GM21447 (cell line): ENCODE measurements at regions not wholly inside any gene's neighbourhood (a gene's known extent, or its start where the extent isn't known, plus 50 kb on each side); places are given as distances from the start of the nearest gene placed in this dataset.
"Not testable (repeated sequence)": the region's sequence is repeated elsewhere in the genome, so short reads cannot be mapped to it uniquely, and the experiment has no call there.

Experiments
- ATAC-seq: cut with Tn5 transposase; IDR thresholded peaks from one replicate; pipeline ENCODE4 v1.9.1; 2021; ENCODE audit not compliant: unreplicated experiment

DNA sequence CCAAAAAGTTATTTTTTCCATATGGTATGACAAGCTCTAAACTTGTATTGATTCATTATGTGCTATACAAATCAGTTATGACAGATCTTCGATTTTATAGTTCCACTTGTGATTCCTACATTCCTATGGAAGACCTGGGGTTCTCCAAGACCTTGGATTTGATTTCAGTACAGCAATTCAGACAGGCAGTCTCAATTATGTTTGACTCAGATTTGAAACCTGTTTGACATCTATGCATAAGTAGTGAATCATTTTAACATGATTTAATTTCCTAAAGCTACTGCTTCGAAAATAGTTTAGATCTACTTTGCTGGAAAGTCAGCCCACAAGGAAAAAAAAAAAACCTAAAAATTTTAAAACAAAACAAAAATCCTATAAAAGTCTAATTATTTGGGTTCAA lies 820.4 kb downstream of the LUZP2 start:
- ATAC-seq: no peak

- no peak for ATAC-seq
Observed at GRCh38 chr11:25319127-25319526, 822.3 kb downstream of the LUZP2 start.

DNA sequence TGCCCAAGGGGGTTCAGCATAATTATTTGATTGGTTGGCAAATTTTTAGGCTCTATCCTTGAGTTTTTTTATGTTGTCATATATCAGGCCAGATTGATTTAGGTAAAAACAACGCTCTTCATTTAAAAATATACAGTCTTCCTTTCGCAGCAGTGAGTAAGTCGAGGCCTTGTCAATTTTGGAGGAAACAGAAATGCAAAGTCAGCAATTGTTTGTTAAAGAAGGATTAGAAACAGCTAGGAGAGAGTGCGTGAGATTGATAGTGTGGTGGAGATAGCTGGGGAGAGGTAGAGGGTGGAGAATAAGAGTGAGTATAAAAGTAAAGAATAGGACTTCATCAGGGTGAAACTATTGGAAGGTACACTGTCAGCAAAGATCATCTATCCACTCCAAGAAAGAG lies 830.8 kb downstream of the LUZP2 start:
- no peak for ATAC-seq

DNA sequence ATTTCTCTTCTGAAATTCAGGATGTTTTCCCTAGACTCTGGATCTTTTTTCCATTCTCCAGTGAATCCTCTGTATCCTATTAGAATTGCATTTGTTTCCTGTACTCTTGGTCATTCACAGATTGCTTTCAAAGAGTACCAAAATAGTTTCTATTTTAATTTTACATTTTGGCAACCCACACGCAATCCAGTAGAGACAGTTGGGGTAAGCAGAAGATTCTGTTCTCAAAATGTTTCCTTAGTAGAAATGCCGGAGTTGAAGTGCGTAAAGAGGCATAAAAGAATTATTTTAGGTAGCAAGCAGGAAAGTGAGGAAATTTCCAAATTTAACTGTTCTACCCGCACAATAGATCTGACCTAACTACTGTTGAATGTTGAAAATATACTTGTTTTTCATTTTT lies 842.4 kb downstream of the LUZP2 start:
- ATAC-seq: no peak

GRCh38 chr11:25349537-25349936 lies 852.7 kb downstream of the LUZP2 start:
- ATAC-seq: no peak

- no peak for ATAC-seq
Observed at GRCh38 chr11:25350899-25351803, 854.3 kb downstream of the LUZP2 start.

DNA sequence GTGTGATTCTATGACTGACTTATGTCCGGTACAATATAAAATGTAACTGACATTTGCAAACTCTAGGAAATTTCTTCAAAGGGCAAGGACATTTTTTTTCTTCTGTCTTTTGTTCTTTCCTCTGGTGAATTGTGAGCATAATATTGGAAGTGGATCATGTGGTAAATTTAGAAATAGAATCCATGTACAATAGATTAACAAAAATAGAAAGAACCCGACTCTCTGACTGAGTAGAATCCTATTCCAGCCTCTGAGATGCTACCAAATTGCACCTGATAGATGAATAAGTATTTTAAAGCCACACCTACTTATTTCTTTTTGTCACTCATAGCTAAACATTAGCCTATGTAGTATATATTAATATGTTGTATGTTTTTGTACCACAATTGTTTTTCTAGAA lies 860.3 kb downstream of the LUZP2 start:
- ATAC-seq: no peak

DNA sequence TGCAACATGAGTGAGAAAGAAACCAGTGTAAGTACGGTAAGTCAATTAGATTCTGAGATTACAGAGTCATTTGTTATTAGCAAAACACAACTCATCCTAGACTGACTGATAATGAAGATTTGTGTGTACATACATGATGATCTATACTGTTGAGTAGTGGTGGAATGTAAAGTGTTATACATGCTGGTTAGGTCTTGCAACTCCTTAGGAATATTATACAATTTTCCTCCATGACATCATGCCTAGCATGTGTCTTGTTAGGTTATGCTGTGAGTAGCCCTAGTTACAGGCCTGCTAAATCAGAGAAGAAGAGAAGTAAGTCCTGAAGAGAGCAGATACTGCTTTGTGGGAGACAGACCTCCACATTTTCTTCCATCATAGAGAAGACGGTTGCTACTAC lies 880.6 kb downstream of the LUZP2 start:
- ATAC-seq: no peak

GRCh38 chr11:25396847-25397246 lies 900.0 kb downstream of the LUZP2 start:
- ATAC-seq: no peak

DNA sequence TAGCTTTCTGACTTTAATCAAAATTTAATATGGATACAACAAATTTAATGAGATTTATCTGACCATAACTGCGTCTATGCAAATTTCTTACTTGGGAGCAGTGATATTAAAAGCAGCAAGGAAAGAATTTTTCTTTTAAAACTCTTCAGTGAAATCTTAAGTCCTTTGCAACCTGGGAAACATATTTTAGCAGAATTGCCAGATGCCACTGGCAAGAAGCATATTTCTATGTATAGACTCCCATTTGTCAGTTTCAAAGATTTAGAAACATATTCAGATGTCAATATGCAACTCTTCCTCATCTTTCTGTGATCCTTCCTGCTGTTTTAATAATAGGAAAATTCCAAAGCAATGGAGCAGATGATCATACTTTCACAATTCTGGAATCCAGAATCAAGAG lies 911.3 kb downstream of the LUZP2 start:
- no peak for ATAC-seq

DNA sequence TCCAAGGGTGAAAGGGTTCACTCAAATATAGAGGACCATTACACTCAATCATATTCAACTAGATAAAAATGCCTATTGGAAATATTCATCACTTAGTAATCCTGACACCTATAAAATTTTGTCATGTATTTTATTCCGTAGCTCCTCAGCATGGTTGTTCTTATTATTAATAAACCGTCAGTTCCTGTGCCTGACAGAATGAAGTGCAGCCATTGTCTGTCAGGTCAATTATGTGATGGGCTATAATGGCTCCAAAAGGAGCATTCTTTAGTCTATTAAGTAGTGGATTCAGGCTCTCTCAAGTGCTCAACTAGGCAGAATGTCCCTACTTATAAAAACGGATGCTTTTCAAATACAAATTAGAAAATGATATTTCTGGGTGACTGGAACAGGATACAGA lies 916.1 kb upstream of the ANO3 start:
- ATAC-seq: no peak

DNA sequence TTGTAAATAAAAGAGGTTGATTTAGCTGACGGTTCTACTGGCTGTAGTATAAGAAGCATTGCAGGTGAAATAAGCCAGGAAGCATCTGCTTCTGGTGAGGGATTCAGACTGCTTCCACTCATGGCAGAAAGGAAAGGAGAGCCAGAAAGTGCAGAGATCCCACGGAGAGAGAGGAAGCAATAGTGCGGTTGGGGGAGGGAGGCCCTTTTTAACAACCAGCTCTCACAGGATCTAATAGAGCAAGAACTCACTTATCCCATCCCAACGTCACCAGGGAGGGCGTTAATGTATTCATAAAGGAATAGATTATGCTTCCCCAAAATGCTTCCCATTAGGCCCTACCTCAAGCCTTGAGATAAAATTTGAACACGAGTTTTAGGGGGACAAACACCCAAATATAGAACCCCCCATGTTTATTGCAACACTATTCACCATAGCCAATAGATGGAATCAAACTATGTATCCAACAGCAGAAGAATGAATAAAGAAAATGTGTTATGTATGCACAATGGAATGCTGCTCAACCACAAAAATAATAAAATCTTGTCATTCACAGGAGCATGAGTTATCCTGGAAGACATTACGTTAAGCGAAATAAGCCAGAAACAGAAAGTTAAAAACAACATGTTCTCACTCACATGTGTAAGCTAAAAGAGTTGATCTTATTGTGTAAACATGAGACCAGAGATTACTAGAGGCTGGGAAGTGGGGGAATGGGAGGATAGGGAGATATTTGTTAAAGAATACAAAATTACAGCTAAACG lies 908.3 kb upstream of the ANO3 start:
- ATAC-seq: no peak

DNA sequence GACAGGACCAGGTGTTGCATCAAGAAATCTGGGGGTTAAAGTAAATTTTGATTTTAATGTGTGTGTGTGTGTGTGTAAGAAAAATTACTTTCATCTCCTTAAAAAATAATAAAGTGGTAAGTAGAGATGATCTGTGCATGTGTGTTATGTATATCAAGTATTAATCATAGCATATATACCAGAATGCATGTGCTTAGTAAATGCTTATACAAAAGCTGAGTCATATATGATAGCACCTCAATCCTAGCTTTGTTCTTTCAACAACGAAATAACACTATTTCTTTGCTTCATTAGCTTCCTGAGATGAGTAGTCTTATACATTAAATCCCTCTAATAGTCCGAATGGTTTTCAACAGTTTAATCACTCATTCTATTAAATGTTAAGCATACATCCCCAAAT lies 899.6 kb upstream of the ANO3 start:
- ATAC-seq: no peak

- no peak for ATAC-seq
Observed at GRCh38 chr11:25435197-25435596, 896.7 kb upstream of the ANO3 start.

DNA sequence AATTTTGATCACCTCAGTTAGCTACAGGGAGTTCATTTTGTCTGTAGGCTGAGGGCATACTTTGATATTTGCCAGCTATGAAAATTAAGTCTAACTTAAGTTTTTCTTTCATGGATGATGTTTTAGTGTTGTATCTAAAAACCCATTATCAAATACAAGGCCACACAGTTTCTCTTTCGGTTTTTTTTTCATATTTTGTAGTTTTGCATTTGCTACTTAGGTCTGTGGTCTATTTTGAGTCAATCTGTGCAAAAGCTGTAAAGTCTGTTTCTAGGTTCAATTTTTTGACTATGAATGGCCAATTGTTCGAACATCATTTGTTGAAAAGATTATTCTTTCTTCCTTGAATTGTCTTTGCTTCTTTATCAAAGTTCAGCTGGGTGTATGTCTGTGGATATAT lies 895.6 kb upstream of the ANO3 start:
- ATAC-seq: no peak

DNA sequence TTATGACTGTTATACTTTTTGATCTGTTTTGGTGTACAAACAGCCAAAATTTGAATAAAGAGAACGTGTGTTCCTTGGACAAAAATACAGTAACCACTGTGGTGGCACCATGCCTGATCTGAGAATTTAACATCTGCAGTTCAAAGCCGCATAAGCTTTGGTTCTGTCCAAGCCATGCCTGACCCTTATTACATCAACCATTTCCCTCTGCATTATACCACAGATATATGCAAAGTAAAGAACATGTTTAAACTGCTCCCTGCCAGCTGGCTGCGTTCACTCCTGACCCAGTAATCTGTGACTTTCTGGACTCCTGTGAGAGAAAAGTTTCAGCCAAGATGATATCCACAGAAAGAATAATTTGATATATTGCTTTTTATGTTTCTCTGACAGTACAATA lies 890.5 kb upstream of the ANO3 start:
- no peak for ATAC-seq

- no peak for ATAC-seq
Observed at GRCh38 chr11:25449091-25449490, 882.8 kb upstream of the ANO3 start.

DNA sequence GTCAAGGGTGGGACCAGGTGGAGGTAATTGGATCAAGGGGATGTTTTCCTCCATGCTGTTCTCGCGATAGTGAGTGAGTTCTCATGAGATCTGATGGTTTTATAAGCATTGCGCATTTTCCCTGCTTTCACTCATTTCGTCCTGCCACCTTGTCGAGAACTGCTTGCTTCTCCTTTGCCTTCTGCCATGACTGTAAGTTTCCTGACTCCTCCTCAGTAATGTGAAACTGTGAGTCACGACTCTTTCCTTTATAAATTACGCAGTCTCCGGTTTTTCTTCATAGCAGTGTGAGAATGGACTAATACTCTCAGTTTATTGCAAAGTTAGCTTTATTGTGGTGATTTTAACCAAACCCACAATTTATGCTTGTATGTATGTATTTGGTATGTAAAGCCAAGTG lies 878.5 kb upstream of the ANO3 start:
- ATAC-seq: no peak

- no peak for ATAC-seq
Observed at GRCh38 chr11:25456211-25456610, 875.7 kb upstream of the ANO3 start.

- no peak for ATAC-seq
Observed at GRCh38 chr11:25483915-25484635, 847.9 kb upstream of the ANO3 start.

DNA sequence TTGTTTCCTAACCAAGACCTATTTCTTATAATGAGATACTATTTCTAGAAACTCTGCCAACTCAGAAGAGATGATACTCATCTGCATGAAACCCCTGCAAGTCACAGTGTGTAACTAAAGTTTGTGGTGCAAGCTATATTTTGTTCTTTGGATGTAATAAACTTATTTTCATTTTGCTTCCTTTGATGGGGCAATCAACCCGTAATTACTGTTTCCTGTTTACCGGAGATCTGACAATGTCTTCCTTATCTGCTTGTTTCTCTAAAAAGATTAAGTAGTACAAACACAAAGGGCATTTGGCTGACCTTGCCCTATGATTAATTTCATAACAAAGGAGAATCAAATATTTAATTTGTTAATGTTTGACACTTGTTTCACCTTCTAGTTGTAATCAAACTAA lies 846.6 kb upstream of the ANO3 start:
- no peak for ATAC-seq

DNA sequence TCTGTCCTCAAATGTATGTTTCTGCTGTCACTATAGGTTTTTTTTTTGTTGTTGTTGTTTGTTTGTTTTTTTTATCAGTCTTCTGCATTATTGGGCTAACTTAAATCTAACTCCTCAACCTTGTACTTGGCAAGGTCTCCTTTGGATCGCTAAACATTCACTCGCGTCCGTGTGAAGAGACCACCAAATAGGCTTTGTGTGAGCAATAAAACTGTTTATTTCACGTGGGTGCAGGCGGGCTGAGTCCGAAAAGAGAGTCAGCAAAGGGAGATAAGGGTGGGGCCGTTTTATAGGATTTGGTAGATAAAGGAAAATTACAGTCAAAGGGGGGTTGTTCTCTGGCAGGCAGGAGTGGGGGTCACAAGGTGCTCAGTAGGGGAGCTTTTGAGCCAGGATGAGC lies 845.6 kb upstream of the ANO3 start:
- not testable (repeated sequence) for ATAC-seq
